ENCODE measurements at regions not wholly inside any gene's neighbourhood (a gene's known extent, or its start where the extent isn't known, plus 50 kb on each side); places are given as distances from the start of the nearest gene placed in this dataset.

- 77% methylated on average over 5 of the region's 5 CpGs for WGBS (ENCODE audit: missing lambda C conversion rate)
- ChIA-PET POLR2A (no interaction called here), CTCF (interaction anchor here (0.9 to 2.8 kb wide), 10 partner anchors 9 to 428 kb away, joined by 3 to 11 read pairs (median 4); no protein-coding TSS in a partner anchor)
- H3K4me2 ChIP-seq, result no peak overlapping the region
- H3K9me3 ChIP-seq, result no peaks in the 10 kb centered on the region
- FAIRE-seq, result no peak
- no peak for DNase-seq (ENCODE audit: low read depth in 1 of 2, low spot score in 1 of 2)
- no peak for TF ChIP-seq NPAS2 (CRISPR knock-in tag; IDR thresholded peaks at IDR 0.05; ENCODE audit: borderline replicate concordance)
- no peak for TF ChIP-seq CBX8 (IDR thresholded peaks at IDR 0.05)
- no peak for TF ChIP-seq MAX (IDR thresholded peaks at IDR 0.05)
- no peak for TF ChIP-seq POLR2A (IDR thresholded peaks at IDR 0.05; ENCODE audit: low read length)
- no peak for TF ChIP-seq MAFK (IDR thresholded peaks at IDR 0.05; ENCODE audit: partially characterized antibody)
- no peak overlapping the region for H3K4me3 ChIP-seq
- H3K27ac ChIP-seq, result no peak overlapping the region
- no peaks in the 10 kb centered on the region for H3K4me1 ChIP-seq
- ATAC-seq, result no peak
These were observed 59.5 kb upstream of the ALDH1B1 start for GRCh38 chr9:38333047-38333446.

- Histone ChIP-seq H3K4me2 (no peak overlapping the region), H3K27ac (no peak overlapping the region), H3K9me3 (no peaks in the 10 kb centered on the region), H3K4me1 (no peaks in the 10 kb centered on the region), H3K4me3 (no peak overlapping the region)
- no peak for DNase-seq (ENCODE audit: low read depth in 1 of 2, low spot score in 1 of 2)
- ChIA-PET CTCF (interaction anchor here (1.2 to 2.8 kb wide), 6 partner anchors 12 to 428 kb away, joined by 4 to 11 read pairs (median 4); no protein-coding TSS in a partner anchor), POLR2A (no interaction called here)
- 81% methylated on average over 4 of the region's 4 CpGs for WGBS (ENCODE audit: missing lambda C conversion rate)
- ATAC-seq, result no peak
- FAIRE-seq, result no peak
- TF ChIP-seq CEBPB (IDR thresholded peaks at IDR 0.05) (no peak), CBX8 (IDR thresholded peaks at IDR 0.05) (no peak), RCOR1 (IDR thresholded peaks at IDR 0.05; ENCODE audit: low read depth, low read length) (no peak), NFE2L2 (conservative IDR thresholded peaks at IDR 0.05; ENCODE audit: low read length) (no peak), EHF (CRISPR knock-in tag; IDR thresholded peaks at IDR 0.05) (no peak), HDAC2 (IDR thresholded peaks at IDR 0.05) (no peak), POLR2AphosphoS2 (conservative IDR thresholded peaks at IDR 0.05; ENCODE audit: low read length) (no peak), REST (IDR thresholded peaks at IDR 0.05) (no peak)
- TF ChIP-seq, protein P1, sequence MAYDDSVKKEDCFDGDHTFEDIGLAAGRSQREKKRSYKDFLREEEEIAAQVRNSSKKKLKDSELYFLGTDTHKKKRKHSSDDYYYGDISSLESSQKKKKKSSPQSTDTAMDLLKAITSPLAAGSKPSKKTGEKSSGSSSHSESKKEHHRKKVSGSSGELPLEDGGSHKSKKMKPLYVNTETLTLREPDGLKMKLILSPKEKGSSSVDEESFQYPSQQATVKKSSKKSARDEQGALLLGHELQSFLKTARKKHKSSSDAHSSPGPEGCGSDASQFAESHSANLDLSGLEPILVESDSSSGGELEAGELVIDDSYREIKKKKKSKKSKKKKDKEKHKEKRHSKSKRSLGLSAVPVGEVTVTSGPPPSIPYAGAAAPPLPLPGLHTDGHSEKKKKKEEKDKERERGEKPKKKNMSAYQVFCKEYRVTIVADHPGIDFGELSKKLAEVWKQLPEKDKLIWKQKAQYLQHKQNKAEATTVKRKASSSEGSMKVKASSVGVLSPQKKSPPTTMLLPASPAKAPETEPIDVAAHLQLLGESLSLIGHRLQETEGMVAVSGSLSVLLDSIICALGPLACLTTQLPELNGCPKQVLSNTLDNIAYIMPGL (CRISPR knock-in tag; IDR thresholded peaks at IDR 0.05; ENCODE audit: borderline replicate concordance), result no peak
- TF ChIP-seq, protein P2, sequence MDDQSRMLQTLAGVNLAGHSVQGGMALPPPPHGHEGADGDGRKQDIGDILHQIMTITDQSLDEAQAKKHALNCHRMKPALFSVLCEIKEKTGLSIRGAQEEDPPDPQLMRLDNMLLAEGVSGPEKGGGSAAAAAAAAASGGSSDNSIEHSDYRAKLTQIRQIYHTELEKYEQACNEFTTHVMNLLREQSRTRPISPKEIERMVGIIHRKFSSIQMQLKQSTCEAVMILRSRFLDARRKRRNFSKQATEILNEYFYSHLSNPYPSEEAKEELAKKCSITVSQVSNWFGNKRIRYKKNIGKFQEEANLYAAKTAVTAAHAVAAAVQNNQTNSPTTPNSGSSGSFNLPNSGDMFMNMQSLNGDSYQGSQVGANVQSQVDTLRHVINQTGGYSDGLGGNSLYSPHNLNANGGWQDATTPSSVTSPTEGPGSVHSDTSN (IDR thresholded peaks at IDR 0.05), result no peak
These were observed 59.9 kb upstream of the ALDH1B1 start for GRCh38 chr9:38332625-38333024.

DNA sequence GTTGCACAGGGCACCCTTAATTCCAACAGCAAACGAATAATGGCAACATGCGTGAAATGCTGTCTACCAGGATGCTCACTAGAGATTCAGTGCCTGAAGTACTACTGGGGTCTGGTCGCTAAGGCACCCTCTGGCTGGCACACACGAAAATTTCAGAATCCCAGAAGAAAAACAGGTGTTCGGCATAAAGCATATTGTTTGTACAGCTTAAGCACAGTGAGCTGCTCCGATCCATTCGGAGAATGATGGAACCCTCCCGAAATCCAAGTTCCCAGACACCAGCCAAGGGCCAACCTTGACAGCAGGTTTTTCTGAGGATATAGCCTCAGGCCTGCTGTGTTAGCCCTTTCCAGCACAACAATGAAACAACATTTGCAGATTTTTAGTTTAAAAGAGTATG, 61.4 kb upstream of the ALDH1B1 start:
- Histone ChIP-seq H3K4me1 (no peaks in the 10 kb centered on the region), H3K4me3 (no peak overlapping the region), H3K4me2 (no peak overlapping the region), H3K27ac (no peak overlapping the region), H3K9me3 (no peaks in the 10 kb centered on the region)
- 76% methylated on average over 8 of the region's 8 CpGs for WGBS (ENCODE audit: missing lambda C conversion rate)
- ChIA-PET CTCF (interaction anchor here (0.6 to 3.0 kb wide), 3 partner anchors 70 to 418 kb away, joined by 3 to 11 read pairs (median 3); no protein-coding TSS in a partner anchor), POLR2A (no interaction called here)
- ATAC-seq (no peak), DNase-seq (ENCODE audit: low read depth in 1 of 2, low spot score in 1 of 2) (no peak), FAIRE-seq (no peak)
- TF ChIP-seq PHF8 (IDR thresholded peaks at IDR 0.05; ENCODE audit: borderline replicate concordance, low read depth), result no peak
- no peak for TF ChIP-seq HOXB13 (CRISPR knock-in tag; IDR thresholded peaks at IDR 0.05; ENCODE audit: low read depth)
- no peak for TF ChIP-seq HOXA7 (CRISPR knock-in tag; IDR thresholded peaks at IDR 0.05)
- no peak for TF ChIP-seq ATOH8 (CRISPR knock-in tag; IDR thresholded peaks at IDR 0.05; ENCODE audit: low read depth)
- no peak for TF ChIP-seq RFX5 (IDR thresholded peaks at IDR 0.05)
- no peak for TF ChIP-seq EHF (CRISPR knock-in tag; IDR thresholded peaks at IDR 0.05)
- TF ChIP-seq ZNF302 (CRISPR knock-in tag; IDR thresholded peaks at IDR 0.05), result no peak
- TF ChIP-seq NPAS2 (CRISPR knock-in tag; IDR thresholded peaks at IDR 0.05; ENCODE audit: borderline replicate concordance), result no peak
- no peak for TF ChIP-seq CBX8 (IDR thresholded peaks at IDR 0.05)
- TF ChIP-seq RAD21 (conservative IDR thresholded peaks at IDR 0.05 in 1 of 2, IDR thresholded peaks at IDR 0.05 in 1 of 2), result no peak
- TF ChIP-seq HDAC2 (IDR thresholded peaks at IDR 0.05), result no peak
- no peak for TF ChIP-seq FOXS1 (CRISPR knock-in tag; IDR thresholded peaks at IDR 0.05)
- TF ChIP-seq MYC (IDR thresholded peaks at IDR 0.05; ENCODE audit: borderline replicate concordance, low read length), result no peak
- TF ChIP-seq KDM1A (IDR thresholded peaks at IDR 0.05; ENCODE audit: low read depth), result no peak
- no peak for TF ChIP-seq KDM5A (IDR thresholded peaks at IDR 0.05)
- TF ChIP-seq RCOR1 (IDR thresholded peaks at IDR 0.05; ENCODE audit: low read depth, low read length), result no peak

All from A549 (cell line).